GM18520 (cell line): ENCODE measurements at regions not wholly inside any gene's neighbourhood (a gene's known extent, or its start where the extent isn't known, plus 50 kb on each side); places are given as distances from the start of the nearest gene placed in this dataset.
"Not testable (repeated sequence)": the region's sequence is repeated elsewhere in the genome, so short reads cannot be mapped to it uniquely, and the experiment has no call there.

Source experiments
- ATAC-seq: cut with Tn5 transposase; IDR thresholded peaks from one replicate; pipeline ENCODE4 v1.9.1; 2021; ENCODE audit not compliant: unreplicated experiment

DNA sequence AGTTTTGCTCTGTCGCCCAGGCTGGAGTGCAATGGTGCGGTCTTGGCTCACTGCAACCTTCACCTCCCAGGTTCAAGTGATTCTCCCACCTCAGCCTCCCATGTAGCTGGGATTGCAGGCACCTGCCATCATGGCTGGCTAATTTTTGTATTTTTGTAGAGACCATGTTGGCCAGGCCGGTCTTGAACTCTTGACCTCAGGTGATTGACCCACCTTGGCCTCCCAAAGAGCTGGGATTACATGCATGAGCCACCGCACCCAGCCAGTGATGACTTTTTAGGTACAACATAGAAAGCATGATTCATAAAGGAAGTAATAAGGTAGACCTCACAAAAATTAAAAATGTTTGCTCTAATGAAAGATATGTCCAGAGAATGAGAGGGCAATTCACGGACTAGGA lies 1119.1 kb downstream of the SUCLG1 start:
- ATAC-seq, result not testable (repeated sequence)

DNA sequence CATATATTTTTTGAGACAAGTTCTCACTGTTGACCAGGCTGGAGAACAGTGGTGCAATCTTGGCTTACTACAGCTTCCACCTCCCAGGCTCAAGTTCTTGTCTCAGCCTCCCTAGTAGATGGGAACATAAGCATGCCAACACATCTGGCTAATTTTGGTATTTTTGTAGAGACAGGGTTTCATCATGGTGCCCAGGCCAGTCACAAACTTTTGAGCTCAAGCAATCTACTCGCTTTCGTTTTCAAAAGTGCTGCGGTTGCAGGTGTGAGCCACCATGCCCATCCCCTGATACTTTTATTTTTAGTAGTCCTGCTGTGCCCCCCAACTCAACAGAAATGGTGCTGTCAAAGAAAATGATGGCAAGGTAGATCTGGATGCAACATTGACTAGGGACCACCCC lies 1127.3 kb downstream of the SUCLG1 start:
- ATAC-seq, result no peak

DNA sequence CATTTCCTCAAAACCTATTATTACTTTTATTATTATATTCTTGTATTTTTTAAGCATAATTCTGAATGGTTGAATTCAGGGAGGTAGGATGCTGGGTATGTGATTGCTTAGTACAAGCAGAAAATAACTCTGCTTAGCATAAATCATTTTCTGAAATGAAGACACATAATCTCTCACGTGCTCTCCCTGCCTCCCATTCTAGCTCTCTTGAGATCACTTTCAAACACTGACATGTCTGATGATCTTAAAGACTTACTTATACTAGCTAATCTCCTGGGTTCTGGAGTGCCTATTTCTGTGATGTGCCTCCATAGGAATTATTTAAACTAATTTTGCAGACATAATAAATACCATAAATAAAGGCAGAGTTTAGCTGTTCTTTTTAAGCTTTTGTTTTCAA lies 1136.0 kb downstream of the SUCLG1 start:
- ATAC-seq, result no peak

DNA sequence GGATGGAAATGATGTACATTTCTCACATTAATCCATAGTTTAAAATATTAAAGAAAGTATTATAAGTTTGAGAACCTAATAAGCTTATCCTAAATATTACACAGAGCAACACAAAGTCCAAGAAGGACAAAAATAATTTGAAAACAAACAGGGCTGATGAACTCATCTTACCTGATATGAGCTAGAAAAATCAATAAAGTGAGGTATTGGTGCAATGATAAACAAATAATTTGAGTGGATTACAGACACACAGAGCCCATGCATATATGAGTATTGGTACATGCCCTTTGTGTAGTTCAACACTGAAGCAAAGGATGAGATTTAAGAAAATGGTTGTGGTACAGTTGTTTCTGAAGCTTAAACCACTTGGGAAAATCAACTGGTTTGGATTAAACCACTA lies 1139.0 kb downstream of the SUCLG1 start:
- ATAC-seq, result no peak

DNA sequence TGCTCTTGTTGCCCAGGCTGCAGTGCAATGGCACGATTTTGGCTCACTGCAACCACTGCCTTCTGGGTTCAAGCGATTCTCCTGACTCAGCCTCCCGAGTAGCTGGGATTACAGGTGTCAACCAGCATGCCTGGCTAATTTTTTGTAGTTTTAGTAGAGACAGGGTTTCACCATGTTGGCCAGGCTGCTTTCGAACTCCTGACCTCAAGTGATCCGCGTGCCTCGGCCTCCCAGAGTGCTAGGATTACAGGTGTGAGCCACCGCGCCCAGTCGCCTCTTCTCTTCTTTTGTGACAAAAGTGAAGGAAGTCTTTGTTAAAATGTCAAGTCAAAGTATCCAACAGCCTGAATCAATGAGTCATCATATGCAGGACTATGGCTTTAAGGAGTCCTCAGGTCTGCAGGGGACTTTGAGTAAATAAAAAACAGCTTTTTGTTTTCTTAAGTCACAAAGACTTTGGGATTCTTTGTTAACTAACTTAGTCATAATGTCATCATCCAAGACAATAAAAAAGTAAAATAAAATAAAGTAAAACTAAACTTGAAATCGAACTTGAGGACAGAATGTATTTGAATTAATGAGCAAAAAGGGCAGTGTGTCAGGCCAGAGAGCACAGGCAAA lies 1153.2 kb downstream of the SUCLG1 start:
- no peak for ATAC-seq

DNA sequence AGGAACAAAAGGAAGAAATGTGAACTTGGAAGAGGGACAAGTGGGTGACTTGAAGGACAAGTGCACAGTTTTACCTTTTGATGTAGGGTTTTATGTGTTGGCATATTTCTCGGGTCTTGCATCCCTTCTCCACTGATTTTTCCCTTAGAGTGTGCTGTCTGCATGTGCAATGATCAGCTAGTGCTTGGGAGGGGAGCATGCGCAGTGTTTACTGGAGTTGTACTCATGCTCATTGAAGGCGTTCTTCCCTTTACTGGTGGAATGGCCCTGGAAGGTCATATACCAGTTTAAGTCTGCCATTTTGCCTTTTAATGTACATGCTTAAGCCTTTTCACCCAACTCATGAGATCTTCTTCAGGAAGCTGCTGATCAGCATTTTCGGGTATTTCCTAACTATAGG lies 1168.0 kb downstream of the SUCLG1 start:
- no peak for ATAC-seq

DNA sequence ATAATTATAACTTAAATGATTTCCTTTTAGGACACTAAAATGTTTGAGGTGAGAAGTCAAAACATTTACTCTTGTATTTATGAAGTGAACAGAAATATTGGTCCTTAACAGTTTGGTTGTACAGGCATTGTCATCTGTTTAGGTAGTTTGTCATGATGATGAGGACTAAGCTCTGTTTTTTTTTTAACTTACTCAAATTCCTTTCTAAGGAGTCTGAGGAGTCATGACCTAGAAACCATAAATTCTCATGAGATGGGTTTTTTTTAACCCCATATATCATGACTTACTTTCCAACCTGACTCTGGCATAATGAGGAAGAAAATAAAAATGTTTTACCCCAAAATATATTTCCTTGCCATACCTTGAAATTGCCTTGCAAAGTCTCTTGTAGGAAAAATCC lies 1176.2 kb downstream of the SUCLG1 start:
- ATAC-seq, result no peak

DNA sequence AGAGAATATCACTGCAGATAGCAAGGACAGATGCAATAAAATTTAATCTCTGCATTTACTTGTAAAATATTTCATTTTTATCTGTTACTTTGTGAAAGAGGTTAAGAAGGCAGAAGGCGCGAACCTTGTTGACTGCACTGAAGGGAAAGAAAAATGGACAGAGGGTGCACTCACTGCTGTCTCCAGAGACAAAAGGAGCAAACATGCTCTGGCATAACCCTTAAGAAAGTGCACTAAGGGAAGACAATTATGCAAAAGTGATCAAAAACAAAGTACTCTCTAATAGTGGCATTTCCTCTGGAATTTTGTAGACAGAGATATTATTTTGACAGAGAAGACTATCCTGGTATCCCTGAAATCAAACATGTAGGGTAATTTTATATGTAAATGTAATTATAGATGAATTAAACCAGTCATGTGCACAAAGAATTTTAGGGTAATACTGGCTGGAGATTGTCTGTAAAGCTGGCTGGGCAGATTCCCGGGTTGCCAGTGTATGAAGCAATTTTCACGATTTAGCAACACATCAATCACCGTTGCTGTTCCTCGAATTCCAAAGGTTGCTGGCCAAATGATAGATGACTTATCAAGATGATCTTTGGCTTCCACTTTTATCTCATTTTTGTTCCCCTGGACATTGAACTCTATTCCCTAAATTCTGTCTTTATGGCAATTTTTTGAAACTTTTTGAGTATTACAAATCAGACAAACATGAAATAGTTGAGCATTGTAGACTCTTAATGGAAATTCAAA lies 1176.9 kb downstream of the SUCLG1 start:
- no peak for ATAC-seq

DNA sequence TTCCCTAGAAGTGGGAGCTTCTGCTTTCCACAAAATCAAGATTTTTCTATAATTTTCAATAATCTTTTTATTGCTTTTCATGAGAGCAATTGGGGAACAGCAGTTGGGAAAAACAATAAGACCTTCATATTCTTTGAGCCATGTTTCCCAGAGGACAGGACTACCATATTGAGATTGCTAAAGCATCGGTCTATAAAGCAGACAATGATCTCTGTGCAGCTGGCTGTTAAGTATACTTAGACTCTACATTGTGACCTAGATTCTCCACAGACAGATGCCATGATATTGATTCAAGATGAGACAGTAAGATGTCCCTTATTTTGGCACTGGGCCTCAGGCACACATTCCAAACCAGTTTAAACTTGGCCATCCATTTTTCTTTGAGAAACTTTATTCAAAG lies 1178.7 kb downstream of the SUCLG1 start:
- ATAC-seq, result no peak

DNA sequence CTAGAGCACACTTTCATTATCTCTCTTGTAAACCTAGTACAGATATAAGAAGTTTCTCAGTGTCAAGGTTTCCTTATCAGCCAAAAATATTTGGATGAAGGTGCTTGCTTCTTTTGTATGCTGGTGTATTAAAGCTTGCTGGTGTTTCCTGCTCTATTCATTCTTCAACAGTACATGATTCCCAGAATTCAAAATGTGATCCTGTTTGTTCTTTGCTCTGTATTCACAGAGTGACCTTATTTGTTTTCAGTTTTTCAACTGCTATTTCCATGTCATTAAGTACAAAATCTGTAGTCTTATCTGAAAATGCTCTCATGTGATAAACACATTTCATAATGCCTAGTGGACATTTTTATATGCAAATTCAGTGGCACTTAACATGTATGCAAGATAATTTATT lies 1185.8 kb downstream of the SUCLG1 start:
- ATAC-seq, result no peak

DNA sequence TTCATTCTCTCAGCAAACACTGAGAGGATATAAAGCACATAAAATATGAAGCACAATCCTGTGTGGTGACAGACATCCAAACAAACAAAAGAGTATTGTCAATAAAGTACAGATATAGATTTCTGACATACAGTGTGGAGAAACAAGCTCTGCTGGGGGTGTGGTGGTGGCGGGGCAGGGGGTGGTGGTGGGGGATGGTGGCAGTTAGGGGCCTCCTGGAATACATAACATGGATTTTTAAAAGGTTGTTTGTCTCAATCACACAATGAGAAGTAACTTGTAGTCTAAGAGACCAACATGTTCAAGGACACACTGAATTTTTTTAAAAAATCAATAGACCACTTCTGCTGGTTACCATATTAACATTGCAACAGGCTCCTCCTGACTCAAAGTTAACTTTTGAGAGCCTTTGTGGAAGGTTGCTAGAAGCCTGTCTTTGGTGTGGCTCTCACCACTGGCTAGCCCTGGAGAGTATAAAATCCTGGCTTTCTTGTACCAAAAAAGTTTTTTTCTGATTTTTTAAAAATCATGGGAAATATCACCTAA lies 1197.4 kb downstream of the SUCLG1 start:
- no peak for ATAC-seq

DNA sequence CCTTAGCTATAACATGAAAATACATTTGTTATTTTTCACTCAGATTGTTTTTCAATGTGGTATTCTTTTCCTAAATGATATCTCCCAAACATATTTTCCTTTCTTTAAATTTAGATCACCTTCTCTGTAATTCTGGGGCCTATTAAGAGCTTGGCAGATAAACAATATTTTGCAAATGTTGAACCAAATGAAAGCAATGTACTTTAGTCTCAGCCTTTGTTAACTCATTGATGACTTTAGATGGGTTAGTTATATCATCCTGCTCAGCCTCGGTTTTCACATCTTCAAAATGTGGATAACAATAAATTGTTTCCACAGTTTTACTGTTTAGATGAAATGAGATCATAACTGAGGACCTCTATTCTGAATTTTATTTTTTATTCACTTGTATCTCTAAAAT lies 1205.2 kb downstream of the SUCLG1 start:
- no peak for ATAC-seq

DNA sequence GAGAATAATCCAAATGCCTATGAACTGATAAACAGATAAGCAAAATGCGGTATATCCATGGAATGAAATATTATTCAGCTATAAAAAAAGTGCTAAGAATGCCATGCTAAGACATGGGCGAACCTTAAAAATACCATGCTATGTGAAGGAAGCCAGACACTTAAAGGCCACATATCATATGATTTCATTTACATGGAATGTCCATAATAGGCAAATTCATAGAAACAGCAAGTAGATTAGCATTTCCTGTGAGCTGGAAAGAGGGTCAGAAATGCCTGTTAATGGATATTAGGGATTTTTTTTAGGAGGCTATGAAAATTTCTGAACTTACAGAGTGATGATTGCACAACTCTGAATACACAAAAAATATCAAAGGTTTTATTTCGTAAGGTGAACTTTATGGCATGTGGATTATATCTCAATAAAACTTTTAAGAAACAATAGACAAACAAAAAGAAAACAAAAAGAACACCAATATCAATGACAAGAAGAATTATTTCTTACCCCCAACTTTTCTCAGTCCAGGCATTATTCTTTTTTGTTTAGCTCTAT lies 1207.7 kb downstream of the SUCLG1 start:
- ATAC-seq, result no peak

DNA sequence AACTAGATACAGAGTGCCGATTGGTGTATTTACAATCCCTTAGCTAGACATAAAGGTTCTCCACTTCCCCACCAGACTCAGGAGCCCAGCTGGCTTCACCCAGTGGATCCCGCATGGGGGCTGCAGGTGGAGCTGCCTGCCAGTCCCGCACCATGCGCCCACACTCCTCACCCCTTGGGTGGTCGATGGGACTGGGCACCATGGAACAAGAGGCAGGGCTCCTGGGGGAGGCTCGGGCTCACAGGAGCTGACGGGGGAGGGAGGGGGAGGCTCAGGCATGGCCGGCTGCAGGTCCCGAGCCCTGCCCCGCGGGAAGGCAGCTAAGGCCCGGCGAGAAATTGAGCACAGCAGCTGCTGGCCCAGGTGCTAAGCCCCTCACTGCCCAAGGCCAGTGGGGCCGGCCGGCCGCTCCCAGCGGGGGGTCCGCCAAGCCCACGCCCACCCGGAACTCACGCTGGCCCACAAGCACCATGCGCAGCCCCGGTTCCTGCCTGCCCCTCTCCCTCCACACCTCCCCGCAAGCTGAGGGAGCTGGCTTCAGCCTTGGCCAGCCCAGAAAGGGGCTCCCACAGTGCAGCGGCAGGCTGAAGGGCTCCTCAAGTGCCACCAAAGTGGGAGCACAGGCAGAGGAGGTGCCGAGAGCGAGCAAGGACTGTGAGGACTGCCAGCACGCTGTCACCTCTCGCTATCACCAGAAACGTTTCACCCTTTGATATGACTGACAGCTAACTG lies 1213.1 kb downstream of the SUCLG1 start:
- ATAC-seq, result not testable (repeated sequence)

DNA sequence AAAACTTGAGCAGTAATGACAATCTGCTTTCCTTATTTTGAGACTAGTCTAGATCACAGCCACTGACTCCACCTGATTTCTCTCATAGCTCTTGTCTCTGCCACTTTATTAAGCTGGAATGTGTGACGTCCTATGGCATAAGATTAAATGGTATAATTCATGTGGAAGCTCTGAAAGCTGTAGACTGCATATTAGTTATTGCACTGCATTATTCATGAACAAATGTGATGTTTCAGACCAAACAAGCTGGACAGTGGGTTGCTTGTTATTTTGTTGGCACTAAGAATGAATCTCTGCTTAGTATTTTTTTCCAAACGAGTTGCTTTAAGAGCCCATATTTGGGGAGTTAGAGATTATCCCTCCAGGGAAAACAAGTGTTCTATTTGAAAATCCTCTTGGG lies 1218.5 kb downstream of the SUCLG1 start:
- no peak for ATAC-seq

DNA sequence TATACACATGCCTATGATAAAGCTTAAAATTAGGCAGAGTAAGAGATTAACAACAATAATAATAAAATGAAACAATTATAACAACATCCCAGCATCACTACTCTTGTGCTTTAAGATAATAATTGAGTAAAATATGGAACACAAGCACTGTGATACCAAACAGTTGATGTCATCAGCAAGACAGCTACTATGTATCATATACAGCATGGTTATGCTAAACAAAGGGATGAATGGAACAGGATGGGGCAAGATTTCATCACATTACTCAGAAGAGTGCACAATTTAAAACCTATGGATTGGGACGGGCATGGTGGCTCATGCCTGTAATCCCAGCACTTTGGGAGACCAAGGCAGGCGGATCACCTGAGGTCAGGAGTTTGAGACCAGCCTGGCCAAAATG lies 1221.0 kb downstream of the SUCLG1 start:
- ATAC-seq, result no peak

DNA sequence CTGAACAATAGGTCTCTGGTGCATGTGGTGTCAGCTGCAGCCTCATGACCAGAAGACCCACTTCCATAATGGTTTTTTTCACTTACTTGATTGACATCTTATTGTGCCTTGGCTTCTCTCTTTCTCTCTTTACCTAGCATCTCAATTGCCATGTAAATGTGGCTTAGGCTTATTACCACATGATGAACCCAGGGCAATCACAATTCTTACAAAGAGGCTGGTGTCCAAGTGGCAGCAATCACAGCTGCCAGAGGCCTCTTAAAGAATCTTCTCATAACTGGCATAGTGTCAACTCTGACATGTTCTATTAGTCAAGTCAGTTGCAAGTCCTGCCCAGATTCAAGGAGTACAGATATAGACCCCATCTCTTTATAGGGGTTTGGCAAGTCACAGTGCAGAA lies 1224.8 kb downstream of the SUCLG1 start:
- no peak for ATAC-seq

DNA sequence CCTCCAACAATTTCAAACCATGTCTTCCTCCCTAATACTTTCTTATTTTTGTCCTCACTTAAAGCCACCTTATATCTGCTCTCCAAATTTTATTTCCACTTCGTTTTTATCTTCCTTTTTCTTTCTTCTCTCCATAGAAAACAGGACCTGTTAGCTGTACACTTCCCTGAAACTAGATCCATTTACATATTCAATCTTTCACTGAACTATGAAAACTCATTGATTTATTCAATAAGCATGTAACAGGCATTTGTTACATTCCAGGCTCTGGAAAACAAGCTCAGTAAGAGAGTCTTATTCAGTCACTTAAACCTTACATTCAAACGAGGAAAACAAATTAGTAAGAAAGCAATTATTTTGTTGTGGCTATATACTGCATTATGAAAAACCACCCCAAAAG lies 1225.3 kb downstream of the SUCLG1 start:
- no peak for ATAC-seq

DNA sequence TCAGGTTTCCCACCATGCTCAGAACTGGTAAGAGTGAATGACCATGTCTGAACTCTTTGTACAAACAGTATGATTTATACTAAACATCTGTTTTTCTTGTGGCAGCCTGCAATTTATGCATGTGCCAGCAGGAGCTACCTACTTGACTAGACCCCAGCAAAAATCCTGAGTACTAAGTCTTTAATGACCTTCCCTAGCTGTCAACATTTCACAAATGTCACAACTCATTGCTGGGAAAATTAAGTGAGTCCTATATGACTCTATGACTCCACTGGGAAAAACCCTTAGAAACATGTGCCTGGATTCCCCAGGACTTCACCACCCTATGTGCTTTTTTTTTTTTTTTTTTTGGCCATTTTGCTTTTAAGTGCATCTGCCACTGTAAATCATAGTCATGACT lies 1225.8 kb downstream of the SUCLG1 start:
- no peak for ATAC-seq

DNA sequence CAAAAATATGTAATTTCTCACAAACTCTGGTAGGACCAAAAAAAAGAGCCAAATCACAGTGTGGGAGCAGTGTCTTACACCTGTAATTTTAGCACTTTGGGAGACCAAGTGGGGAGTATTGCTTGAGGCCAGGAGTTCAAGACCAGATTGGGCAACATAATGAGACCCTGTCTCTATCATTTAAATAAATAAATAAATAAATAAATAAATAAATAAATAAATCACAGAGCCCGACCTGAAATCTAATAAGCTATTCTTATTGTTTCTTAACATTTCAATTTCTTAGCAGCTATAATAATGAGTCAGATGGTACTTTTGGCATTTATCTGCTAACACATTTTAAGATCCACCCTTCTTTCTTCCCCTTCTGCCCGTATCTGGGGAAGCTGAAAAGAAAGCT lies 1229.6 kb downstream of the SUCLG1 start:
- no peak for ATAC-seq

DNA sequence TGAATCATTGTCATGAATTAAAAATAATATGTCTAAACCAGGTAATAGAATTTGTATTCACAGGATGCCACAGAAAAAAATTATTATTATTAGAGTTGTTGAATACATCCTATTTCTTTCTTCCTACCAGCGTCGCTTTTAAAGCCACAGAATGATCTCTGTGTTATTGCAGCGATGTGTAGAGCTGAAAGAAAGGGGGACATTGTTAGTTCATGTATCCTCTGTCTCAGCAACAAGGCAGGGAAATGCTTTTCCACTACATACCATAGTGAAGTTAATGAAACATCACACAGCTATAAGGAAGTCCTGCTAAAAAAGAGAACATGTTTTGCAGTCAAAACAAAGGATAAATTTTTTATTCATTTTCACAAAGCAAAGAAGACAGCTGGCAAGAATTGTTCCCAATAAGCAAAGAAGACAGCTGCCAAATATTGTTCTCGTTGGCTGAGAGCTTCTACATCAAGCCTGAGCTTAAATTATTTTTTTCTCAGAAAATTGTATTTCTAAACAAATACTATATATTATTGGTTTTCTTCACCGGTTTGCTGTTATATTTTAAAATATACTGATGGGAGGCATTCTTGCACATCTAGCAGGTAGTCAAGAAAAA lies 1234.4 kb downstream of the SUCLG1 start:
- no peak for ATAC-seq
